CD4-positive, alpha-beta T cell treated with Interleukin-6 at 100 ng/mL for 8 hours (primary cell): ENCODE measurements at regions not wholly inside any gene's neighbourhood (a gene's known extent, or its start where the extent isn't known, plus 50 kb on each side); places are given as distances from the start of the nearest gene placed in this dataset.

Source experiments
- DNase-seq: peaks from one replicate; pipeline ENCODE4 v3.0.0-alpha.2; 2020; ENCODE audit warnings: mixed read lengths, low spot score

DNA sequence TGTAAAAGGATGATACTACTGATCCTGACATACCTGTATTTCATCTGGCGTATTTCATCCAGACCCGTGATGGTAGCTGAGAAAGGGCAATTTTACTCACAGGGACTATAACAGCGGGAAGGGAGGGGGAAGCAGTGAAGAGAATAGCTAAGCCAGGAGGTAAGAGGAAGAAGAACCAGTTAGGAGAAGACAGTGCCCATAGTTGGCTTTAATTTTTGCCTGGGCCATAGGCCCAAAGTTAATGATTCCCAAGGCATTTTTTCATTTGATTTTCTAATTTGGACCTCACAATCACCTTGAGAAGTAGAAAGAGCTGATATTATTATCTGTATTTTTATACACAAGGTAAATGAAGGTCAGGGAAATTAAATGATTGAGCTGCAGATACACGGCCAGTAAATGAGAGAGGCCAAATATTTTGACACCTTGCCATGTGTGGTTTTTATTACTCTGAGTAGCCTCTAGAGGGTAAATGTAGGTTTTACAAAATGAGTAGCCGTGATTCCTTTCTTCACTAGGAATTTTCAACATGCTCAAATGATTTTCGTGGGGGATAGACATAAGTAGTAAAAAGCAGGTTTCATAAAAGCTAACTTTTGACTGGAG is 382.2 kb downstream of the FUT8 start:
- DNase-seq = no peak

DNA sequence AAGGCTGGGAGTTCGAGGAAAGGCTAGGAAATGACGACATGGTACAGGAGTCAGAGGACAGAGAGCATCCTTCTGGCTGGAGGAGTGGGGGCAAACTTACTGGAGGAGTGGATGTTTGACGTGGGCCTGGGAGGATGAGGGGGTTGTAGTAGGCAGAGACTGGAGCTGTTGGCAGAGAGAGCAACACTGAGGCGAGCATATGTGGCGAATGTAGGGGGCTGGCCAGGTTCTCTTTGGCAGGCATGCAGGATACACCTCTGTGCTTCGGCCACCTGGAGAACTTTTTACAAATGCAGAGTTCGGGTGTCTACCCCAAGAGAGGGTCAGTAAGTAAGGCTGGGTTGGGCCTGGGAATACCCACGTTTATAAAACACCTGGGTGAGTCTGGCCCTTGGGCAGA is 385.7 kb downstream of the FUT8 start:
- DNase-seq = no peak

DNA sequence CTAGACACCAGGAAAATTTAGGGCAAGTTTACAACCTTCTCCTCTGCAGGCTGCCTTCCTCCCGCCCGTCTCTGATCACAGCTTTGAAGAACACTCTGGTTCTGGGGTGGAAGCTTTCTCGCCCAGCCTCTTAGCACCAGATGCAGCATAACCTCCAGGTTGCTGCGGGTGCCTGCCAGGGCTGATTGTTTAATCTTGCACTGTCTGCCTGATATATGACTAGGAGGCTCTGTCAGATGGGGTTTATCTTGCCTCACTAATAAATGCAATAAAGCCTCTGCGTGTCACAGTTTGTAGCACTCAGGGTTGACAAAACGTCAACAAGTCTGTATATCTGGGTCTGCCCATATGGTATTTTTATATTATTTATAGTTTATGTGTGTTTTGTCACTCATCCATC is 388.2 kb downstream of the FUT8 start:
- no peak for DNase-seq

DNA sequence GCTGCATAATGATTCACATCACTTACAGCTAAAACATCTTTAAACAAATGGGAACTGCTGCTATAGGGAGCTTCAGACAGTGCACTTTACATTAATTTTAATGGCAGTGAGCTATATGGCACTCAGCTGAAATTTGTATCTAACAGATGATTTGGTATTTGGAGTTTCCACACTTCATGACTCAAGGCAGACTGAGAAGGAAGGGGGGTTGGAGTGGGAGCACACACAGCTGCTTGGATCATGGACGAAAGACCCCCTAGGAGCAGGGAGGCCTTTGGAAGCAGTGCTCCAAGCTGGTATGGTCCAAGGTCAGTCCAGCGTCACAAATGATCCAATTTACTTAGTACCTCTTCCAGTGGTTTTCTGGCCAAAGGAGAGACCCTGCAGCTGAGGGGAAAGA is 389.7 kb downstream of the FUT8 start:
- DNase-seq = no peak

DNA sequence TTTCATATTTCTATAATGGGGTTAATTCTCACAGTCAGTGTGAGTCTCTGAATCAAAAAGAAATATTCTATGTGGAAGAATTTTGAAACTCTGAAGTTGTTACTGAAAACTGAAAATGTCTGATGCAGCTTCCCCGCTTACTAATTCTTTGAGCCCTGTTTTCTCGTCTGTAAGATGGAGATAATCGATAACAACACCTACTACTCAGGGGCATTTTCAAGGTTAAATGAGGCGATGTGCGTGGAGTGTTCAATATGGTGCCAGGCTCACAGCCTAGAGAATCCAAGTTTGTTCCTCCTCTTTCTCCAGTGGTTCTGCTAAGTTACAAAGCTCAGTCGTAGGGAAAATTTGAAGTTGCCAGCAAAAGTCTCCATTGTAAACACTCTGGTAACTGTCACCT is 391.4 kb downstream of the FUT8 start:
- no peak for DNase-seq

DNA sequence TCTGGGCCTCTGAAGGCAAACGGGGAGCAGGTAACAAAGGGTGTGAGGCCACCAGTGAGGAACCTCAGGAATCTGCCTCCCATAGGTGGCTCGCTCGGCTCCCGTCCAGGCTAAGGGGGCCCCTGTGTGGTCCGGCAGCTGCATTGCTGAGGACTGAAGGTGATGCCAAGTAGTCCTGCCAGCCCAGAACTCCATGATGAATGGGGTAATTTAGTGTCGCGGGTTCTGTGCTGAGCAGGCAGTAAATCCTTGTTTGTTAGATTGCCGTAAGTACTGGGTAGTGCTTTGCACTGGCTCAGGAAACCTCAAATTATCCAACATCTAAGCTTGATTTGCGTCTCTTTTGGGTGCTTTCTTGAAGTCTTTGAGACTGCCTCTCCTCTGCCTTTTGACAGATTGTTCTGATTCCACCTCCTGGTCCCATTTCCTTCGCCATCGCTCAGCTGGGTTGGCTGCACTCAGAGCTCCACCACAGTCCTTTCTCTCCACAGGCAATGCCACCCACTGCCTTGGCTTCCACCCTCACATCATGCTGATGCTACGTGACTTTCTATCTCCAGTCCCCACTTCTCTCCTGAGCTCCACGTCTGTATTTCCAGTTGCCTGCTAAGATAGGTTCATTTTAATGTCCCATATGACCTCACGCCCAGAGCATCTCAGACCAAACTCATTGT is 392.0 kb downstream of the FUT8 start:
- no peak for DNase-seq

DNA sequence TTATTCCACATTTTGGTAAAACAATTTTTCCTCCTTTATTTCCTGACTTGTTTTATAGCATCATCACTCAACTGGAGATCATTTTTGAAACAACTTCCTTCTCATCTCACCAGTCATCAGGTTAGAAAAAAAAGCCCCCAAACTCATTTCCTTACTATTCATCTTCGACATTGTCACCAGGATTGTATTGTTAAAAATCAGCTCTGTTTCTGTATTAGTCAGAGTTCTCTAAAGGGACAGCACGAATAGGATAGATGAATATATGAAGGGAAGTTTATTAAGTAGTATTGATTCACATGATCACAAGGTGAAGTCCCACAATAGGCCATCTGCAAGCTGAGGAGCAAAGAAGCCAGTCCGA is 392.6 kb downstream of the FUT8 start:
- no peak for DNase-seq

DNA sequence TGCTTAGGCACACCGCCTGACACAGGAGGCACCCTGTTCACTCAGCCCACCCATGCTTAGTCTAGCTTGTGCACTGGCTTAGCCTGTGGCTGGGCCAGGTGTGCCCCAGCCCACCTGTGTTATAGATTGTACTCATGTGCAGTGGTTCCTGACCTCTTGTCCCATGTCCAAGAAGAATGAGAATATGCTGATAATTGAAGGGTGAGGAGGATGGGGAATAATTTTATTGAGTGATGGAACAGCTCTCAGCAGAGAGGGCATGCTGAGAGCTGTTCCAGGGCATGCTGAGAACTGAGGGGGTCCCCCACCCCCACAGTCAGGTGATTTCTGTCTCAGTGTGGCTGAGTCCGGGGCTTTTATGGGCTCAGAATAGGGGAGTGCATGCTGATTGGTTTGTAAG is 395.9 kb downstream of the FUT8 start:
- DNase-seq = no peak

DNA sequence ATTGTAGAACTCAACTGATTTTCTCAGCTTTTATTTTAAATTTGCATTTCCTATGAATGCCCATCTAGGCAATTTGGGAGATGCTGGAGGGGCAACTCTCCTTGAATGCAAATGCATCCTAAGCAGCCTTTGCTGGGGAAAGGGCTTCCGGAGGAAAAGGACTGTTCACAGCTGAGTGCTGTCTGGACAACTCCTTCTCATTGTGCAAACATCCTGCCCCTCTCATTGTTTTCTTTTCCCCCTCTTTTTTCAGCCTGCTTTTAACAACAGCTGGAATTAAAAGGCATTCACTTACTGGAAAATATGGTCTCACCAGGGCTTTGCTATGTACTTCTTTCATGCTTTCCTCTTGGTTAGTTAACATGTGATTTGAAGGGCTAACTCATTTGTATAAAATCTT is 397.8 kb downstream of the FUT8 start:
- no peak for DNase-seq

DNA sequence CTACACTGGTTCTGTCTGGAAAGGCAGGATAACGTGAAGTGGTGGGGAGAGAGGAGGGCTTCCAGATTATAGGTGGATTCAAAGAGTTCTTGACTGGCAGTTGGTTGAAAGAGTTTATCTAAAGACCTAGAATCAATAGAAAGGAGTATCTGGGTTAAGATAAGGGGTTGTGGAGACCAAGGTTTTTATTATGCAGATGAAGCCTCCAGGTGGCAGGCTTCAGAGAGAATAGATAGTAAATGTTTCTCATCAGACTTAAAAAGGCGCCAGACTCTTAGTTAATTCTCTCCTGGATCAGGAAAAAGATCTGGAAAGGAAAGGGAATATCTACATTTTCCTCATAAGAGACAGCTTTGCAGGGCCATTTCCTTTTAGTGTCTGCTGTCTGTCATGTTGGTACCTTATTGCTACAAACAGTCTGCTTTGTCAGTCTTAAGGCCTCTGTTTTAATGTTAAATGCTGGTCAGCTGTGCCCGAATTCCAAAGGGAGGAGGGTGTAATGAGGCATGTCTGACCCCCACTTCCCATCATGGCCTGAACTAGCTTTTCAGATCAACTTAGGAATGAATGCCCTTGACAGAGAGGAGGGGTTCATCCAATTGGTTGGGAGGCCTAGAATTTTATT is 401.3 kb downstream of the FUT8 start:
- no peak for DNase-seq

DNA sequence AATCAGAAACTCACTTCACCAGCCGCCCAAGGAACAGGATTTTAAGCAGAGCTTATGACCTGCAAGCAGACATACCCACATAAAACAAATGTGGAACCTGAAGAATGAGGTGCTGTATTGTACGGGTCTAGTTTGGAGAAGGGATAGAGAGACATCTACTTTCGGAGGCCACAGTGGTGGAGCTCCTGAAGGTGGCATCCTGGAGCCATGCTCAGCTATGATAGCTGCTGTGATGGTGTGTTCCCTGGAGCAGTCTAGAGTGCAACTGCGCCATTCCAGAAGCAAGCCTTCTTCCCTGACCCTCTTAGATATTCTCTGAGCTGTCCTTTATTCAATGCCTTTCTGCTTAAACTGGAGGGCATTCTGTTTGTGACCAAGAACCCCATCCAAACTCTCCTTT is 402.6 kb downstream of the FUT8 start:
- no peak for DNase-seq

DNA sequence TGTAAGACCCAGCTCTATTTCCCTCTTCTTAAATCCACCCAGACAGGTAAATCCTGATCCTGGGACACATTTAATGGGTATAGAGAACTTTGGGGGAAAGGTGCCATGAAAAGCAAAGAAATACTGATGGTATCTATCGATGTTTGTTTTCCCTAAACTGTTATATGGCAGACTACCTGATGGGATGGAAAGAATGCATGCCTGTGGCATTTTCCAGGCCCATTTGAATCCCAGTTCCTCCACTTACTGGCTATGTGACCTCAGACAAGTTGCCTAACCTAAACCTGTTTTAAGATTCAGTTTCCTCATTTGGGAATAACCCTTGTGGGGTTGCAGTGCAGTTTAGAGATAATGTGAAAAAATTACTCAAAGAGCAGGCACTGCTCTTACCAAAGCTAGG is 404.5 kb downstream of the FUT8 start:
- no peak for DNase-seq

DNA sequence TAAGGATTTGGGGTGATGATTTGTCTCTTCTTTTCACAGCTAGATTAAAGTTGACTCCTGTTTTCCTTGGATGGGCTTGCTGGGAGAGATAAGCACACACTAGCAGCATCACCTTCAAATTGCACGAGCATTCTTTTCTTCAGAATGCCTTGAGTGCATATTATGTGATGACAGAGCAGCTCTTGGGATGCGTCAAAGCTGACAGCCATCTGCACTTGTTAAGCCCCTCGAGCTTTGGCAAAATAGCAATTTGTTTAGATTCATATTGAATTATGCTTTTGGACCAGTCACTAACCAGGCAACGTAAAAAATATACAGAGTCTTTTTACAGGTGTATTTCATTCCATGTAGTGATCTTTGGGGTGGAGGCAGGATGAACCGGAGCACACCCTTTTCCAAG is 407.0 kb downstream of the FUT8 start:
- DNase-seq = no peak

DNA sequence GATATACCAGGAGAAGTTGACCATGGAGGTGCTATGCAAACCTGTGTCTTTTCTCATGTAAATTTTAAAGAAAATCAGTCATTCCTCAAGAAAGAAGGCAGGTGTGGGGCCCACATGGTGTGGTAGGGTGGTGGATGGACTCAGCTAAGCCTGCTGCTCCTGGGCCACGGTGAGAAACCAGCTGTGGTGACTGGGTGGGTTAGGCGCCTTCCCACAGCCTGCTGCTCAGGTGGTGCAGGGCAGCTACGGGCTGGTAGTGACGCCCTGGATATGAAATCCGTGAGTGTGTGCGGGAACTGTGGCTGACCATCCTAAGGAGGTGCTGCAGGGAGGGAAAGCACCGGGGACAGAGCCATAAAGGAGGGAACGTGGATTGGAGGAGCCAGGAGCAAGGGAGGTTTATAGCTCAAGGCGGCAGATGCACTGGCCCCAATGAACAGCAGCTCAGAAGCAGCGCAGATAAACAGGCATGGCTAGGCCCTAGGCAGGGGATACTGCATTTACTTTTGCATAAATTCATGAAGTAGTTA is 408.8 kb downstream of the FUT8 start:
- no peak for DNase-seq

DNA sequence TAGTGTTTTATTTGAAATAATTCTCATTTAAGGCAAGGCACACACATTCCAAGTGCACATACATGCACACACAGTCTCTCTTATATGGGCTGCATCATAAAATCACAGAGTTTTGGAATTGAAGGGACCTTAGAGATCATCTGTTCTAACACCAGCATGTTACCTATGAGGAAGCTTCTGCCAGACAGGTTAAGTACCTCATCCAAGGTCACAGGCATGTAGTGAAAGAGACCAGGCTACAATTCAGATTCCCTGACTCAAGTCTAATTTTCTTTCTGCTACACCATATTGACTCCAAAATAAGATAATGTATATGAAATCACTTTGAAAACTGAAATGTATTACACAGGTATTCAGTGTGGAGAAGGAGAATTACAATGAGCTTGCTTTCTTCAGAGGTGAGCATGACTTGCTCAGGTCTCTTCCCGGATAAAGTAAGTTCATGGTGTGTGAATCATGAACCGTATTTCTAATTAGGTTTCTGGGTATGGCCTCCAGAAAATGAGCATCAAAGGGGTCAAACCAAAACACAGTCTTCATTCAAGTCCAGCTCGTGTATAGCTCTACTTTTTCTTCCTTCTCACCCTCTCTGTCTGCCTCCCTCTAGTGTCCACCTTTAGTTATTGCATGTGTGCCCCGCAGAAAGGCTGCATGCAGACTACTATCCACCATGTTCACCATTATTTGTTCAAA is 411.9 kb downstream of the FUT8 start:
- DNase-seq = peak; percentile 74

DNA sequence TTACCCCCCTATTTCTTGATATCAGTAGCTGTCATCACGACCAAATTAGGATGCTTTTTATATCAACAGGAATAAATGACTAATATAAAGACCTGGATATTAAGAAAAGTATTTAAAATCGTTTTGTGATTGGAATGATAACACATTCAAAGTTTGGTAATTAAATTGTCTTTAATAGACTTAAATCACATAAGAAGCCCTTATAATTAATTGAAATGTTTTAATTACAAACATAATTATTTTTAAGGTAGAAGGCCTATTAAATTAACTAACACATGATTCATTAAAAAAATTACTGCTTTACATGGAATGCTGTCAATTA is 412.4 kb downstream of the FUT8 start:
- DNase-seq = no peak

DNA sequence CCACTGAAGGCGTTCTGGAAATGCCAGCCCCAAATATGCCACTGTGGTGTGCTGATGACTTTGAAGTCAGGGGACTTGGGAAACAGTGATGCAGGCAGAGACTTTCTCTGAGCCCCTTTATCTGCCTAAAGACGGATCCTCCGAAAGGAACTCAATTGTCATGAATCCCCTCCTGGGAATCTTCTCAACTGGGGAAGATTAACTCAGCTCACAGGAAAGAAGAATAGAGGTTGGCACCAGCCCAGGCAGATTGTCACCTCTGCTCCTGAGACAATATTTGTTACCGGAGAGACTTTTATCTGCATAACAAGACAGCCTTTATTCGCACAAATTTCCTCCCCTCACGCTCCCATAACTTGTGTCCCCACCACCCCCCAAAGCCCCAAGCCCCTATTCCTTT is 414.4 kb downstream of the FUT8 start:
- DNase-seq = no peak

DNA sequence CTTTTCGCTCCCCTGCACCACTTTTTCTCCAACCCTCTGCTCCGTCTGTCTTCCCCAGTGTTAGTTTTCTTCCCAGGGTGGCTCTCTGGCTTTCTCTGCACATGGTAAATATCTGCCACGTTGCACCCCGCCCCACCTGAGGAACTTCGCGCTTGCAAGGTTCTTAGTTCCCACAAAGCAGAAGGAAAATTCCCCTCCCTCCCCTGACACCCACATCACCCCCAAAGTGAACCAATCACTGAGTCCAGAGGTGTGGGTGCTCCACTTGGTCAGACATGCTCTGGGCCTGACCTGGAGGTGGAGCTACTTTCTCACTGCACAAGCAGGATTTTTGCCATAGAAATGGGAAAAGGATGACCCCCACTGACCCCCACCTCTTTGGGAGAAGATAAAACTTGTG is 415.0 kb downstream of the FUT8 start:
- no peak for DNase-seq

DNA sequence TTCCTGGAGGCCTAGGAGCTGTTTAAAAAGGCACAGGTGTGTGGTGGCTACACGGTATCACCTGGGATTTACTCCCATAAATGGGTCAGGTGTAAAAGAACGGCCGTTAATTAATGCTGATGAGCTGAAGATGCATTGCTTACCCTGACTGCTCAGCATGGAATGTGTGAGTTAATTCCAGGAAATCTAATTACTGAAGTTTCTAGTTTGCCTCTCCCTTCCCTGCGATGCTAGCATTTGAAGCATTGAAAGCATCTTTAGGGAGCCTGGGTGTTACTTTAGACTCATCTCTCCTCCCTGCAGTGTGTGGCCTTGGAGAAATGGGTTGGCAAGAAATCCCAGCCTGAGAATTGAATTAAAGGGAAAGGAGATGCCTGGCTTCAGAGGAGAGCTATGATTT is 415.9 kb downstream of the FUT8 start:
- no peak for DNase-seq

DNA sequence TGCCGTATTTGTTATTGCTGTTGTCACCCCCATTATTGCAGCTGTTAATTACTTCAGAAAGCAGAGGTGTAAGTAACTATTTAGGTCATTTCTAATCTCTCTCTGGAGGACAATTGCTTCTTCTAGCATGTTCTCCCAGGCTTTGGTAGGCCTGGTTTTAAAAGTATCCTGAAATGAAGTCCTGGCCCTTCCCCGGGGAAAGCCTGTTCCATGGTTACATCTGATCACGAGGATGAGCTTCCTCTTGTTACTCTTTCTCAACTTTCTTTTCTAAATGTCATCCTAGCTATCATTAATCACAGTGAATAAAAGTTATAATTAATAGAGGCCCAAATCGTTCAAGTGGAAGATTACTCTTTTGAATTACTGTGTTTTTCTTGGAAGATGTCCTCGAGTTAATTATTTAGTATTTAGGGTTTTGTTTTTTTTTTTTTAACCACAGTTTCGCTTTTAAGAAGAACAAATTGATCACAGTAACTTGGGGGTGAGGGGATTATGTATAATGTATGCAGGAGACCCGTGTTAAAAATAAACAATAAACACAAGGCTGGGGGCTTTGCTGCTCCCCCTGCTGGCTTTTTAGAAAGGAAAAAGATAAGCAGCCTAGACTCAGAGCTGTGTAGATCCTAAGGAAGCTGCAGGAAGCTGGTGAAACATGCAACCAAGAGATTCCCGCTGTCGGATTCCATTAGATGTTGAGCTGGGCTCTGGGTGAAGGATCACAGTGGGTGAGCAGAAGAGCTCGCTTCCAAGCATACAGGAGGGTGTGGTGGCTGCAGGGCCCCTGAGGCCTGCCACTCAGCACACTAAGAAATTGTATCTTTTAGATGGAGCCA is 420.1 kb downstream of the FUT8 start:
- DNase-seq = no peak

DNA sequence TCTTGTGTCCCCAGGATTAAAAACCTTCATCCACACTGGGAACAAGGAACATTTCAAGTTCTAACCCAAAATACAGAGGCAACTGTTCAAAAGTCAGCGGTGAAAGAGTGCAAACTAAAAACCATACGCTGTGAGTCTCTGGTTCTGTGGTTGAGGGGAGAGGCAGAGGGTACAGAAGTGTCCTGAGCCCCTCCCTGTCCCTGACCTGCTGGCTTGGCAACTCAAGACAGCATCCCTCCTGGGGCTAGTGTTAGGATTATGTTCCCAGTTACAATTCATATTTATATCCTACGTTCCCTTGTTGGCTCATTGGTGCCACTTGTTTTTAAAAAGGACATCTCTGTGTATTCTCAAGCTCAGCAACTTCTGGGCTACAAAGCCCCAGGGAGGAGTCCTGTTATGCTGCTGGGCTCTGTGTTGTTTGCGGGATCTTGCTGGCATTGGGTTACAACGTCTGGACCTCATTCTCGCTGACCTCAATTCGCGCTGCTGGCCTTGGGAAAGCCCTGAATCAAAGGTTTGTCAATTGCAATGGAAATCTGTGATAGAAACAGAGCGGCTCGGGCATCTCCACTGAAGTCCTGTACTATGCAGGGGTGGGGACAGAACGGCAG is 420.8 kb downstream of the FUT8 start:
- DNase-seq = no peak

DNA sequence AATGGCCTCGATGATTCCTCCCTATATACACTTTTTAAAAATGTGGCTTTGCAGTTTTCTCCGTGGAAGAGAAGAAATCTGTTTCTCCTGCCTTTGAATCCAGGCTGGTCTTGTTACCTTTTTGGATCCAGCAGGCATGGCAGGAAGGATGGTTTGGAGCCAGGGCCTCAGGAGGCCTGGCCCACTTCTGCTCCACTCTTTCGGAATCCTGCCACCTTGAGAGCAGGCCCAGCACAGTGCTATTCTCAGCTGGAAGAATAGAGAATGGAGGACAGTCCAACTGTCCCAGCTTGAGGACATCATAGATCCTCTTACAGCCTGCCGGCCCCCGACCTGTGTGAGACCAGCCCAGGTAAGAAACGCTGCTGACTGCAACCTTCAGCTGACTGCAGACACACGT is 421.5 kb downstream of the FUT8 start:
- no peak for DNase-seq
